T-cell (primary cell): ENCODE measurements at regions not wholly inside any gene's neighbourhood (a gene's known extent, or its start where the extent isn't known, plus 50 kb on each side); places are given as distances from the start of the nearest gene placed in this dataset.

Experiments
- ATAC-seq, 4 experiments: fragments of 200-7000 bp in 3 of 4; fragments of 150-1000 bp in 1 of 4; cut with Tn5 transposase; replicated peaks in 1 of 4; 1 replicate in 3 of 4; 2 replicates in 1 of 4; pipeline ENCODE4 v1.10.0; 2021; ENCODE audit warnings: moderate library complexity in 3 of 4, mild to moderate bottlenecking in 2 of 4, moderate number of reproducible peaks in 1 of 4
- CTCF ChIA-PET, 2 donors: fragments of 300-600 bp; sonication (Branson Sonifier 250); formaldehyde crosslinking; loops; one replicate each; lab custom pipeline; 2022; ENCODE audit warnings: antibody characterized with exemption in 2 of 2; lab: Charles Lee
- POLR2A ChIA-PET, 2 donors: fragments of 300-600 bp; sonication (Branson Sonifier 250); formaldehyde crosslinking; loops; one replicate each; lab custom pipeline; 2022; ENCODE audit warnings: antibody characterized with exemption in 2 of 2; lab: Charles Lee
- DNase-seq, 35 experiments: peaks; one replicate each; pipeline versions ENCODE4 v3.0.0 to v3.0.0-alpha.2; 2013 to 2023
- H3K27ac ChIP-seq: one replicate; pipeline ENCODE4 v1.5.1; 2013; ENCODE audit warnings: low read length
- H3K27me3 ChIP-seq, 2 experiments: replicated peaks in 1 of 2; 1 replicate in 1 of 2; 2 replicates in 1 of 2; pipeline versions ENCODE4 v1.6.1 to v1.7.0; 2013; ENCODE audit warnings: low read length in 1 of 2, mixed read lengths in 1 of 2; ENCODE audit not compliant: control insufficient read depth in 2 of 2, insufficient read depth in 2 of 2; ENCODE audit errors: extremely low read depth in 1 of 2
- H3K36me3 ChIP-seq, 2 donors: 1 replicate in 1 of 2; 2 replicates in 1 of 2; pipeline versions ENCODE4 v1.6.1 to v1.7.0; 2013; ENCODE audit warnings: low read length in 1 of 2; ENCODE audit not compliant: control insufficient read depth in 2 of 2, insufficient read depth in 1 of 2; ENCODE audit errors: extremely low read depth in 1 of 2
- H3K4me1 ChIP-seq, 2 experiments: 1 replicate in 1 of 2; 2 replicates in 1 of 2; pipeline versions ENCODE4 v1.6.1 to v1.7.0; 2013; ENCODE audit warnings: low read length in 2 of 2, mixed read lengths in 1 of 2; ENCODE audit not compliant: insufficient read depth in 2 of 2, control insufficient read depth in 1 of 2; ENCODE audit errors: extremely low read depth in 1 of 2
- H3K4me3 ChIP-seq, 2 donors: 1 replicate in 1 of 2; 2 replicates in 1 of 2; pipeline versions ENCODE4 v1.5.1 to v1.7.0; 2013; ENCODE audit warnings: mild to moderate bottlenecking in 2 of 2, low read length in 1 of 2, moderate library complexity in 1 of 2; ENCODE audit not compliant: control insufficient read depth in 1 of 2; ENCODE audit errors: extremely low read depth in 1 of 2
- H3K9me3 ChIP-seq: 2 replicates; pipeline ENCODE4 v1.7.0; 2013
- H3K27ac Mint-ChIP-seq, 2 donors: one replicate each; pipeline ENCODE4 v1.8.0; 2020 to 2021; ENCODE audit warnings: mild to moderate bottlenecking in 2 of 2, mixed read lengths in 2 of 2
- H3K27me3 Mint-ChIP-seq, 2 donors: one replicate each; pipeline ENCODE4 v1.8.0; 2021 to 2022; ENCODE audit warnings: mixed read lengths in 2 of 2
- H3K36me3 Mint-ChIP-seq: one replicate; pipeline ENCODE4 v1.8.0; 2021; ENCODE audit warnings: mixed read lengths
- H3K4me1 Mint-ChIP-seq, 3 donors: one replicate each; pipeline ENCODE4 v1.8.0; 2020 to 2022; ENCODE audit warnings: mixed read lengths in 3 of 3, mild to moderate bottlenecking in 1 of 3
- H3K4me3 Mint-ChIP-seq, 3 donors: one replicate each; pipeline ENCODE4 v1.8.0; 2020 to 2022; ENCODE audit warnings: mild to moderate bottlenecking in 3 of 3, mixed read lengths in 3 of 3, moderate library complexity in 3 of 3
- H3K9me3 Mint-ChIP-seq, 3 donors: one replicate each; pipeline ENCODE4 v1.8.0; 2020 to 2022; ENCODE audit warnings: mixed read lengths in 3 of 3
- WGBS: methylation state at CpG from one replicate; pipeline ENCODE4 v1.1.5; 2013; ENCODE audit warnings: missing lambda C conversion rate; ENCODE audit not compliant: insufficient coverage; 5-methylcytosine and 5-hydroxymethylcytosine counted together

GRCh38 chr3:95394286-95394685 lies 1331.4 kb downstream of the NSUN3 start:
- H3K4me3 ChIP-seq, result no peak overlapping the region

GRCh38 chr3:95399585-95399984 lies 1336.7 kb downstream of the NSUN3 start:
- H3K4me3 Mint-ChIP-seq, result no peak overlapping the region
- ATAC-seq (no peak), DNase-seq (no peak)
- Histone ChIP-seq H3K27me3 (no peaks in the 10 kb centered on the region), H3K4me1 (no peaks in the 10 kb centered on the region), H3K27ac (no peak overlapping the region), H3K4me3 (no peak overlapping the region), H3K36me3 (no peaks in the 10 kb centered on the region), H3K9me3 (peaks cover 7% of the 10 kb centered on the region)
- 78% methylated on average over 2 of the region's 3 CpGs for WGBS
- H3K9me3 Mint-ChIP-seq, result peaks cover 9 to 17% (median 11%) of the 10 kb centered on the region in 3 donors
- H3K27ac Mint-ChIP-seq, result no peak overlapping the region
- H3K27me3 Mint-ChIP-seq, result no peaks in the 10 kb centered on the region
- H3K36me3 Mint-ChIP-seq, result no peaks in the 10 kb centered on the region
- ChIA-PET POLR2A (no interaction called here), CTCF (no interaction called here)
- no peaks in the 10 kb centered on the region for H3K4me1 Mint-ChIP-seq

More at GRCh38 chr3:95394286-95394685, 1331.4 kb downstream of the NSUN3 start:
- no peak for DNase-seq
- CTCF ChIA-PET, result no interaction called here
- H3K27ac Mint-ChIP-seq, result no peak overlapping the region
- no peaks in the 10 kb centered on the region for H3K36me3 Mint-ChIP-seq
- Histone ChIP-seq H3K9me3 (no peaks in the 10 kb centered on the region), H3K27ac (no peak overlapping the region), H3K36me3 (no peaks in the 10 kb centered on the region), H3K4me1 (no peaks in the 10 kb centered on the region), H3K27me3 (no peaks in the 10 kb centered on the region)
- H3K4me1 Mint-ChIP-seq, result no peaks in the 10 kb centered on the region
- POLR2A ChIA-PET, result no interaction called here
- peaks cover 3 to 14% (median 3%) of the 10 kb centered on the region in 3 donors for H3K9me3 Mint-ChIP-seq
- no peak for ATAC-seq
- no peak overlapping the region for H3K4me3 Mint-ChIP-seq
- no peaks in the 10 kb centered on the region for H3K27me3 Mint-ChIP-seq
- 80% methylated on average over 1 of the region's 2 CpGs for WGBS

- Mint-ChIP-seq H3K27me3 (no peaks in the 10 kb centered on the region), H3K4me3 (no peak overlapping the region), H3K36me3 (no peaks in the 10 kb centered on the region), H3K9me3 (peaks cover 9 to 11% (median 11%) of the 10 kb centered on the region in 3 donors), H3K4me1 (no peaks in the 10 kb centered on the region), H3K27ac (no peak overlapping the region)
- WGBS, result no CpG with 5 or more reads among the region's 2 CpGs
- Histone ChIP-seq H3K9me3 (peaks cover 7% of the 10 kb centered on the region), H3K27me3 (no peaks in the 10 kb centered on the region), H3K27ac (no peak overlapping the region), H3K36me3 (no peaks in the 10 kb centered on the region), H3K4me3 (no peak overlapping the region), H3K4me1 (no peaks in the 10 kb centered on the region)
- ChIA-PET CTCF (no interaction called here), POLR2A (no interaction called here)
- ATAC-seq (no peak), DNase-seq (no peak)
These were observed 1338.8 kb downstream of the NSUN3 start for GRCh38 chr3:95401693-95402092.

GRCh38 chr3:95407709-95408463 lies 1345.0 kb downstream of the NSUN3 start:
- H3K9me3 Mint-ChIP-seq, result peaks cover 4 to 12% (median 12%) of the 10 kb centered on the region in 3 donors
- no CpG with 5 or more reads among the region's 4 CpGs for WGBS

GRCh38 chr3:95408464-95408862 lies 1345.6 kb downstream of the NSUN3 start:
- POLR2A ChIA-PET, result interaction anchor here in 1 of 2 donors (0.6 kb wide), 1 partner anchor 11 kb away, joined by 6 read pairs; no protein-coding TSS in a partner anchor
- Histone ChIP-seq H3K9me3 (no peaks in the 10 kb centered on the region), H3K4me1 (no peaks in the 10 kb centered on the region), H3K4me3 (no peak overlapping the region), H3K27me3 (no peaks in the 10 kb centered on the region), H3K36me3 (no peaks in the 10 kb centered on the region), H3K27ac (no peak overlapping the region)
- CTCF ChIA-PET, result interaction anchor here in 1 of 2 donors (0.6 kb wide), 1 partner anchor 18 kb away, joined by 4 read pairs; no protein-coding TSS in a partner anchor
- no peak overlapping the region for H3K27ac Mint-ChIP-seq
- DNase-seq (no peak), ATAC-seq (no peak)
- H3K27me3 Mint-ChIP-seq, result no peaks in the 10 kb centered on the region
- no peaks in the 10 kb centered on the region for H3K36me3 Mint-ChIP-seq
- peaks cover 4 to 12% (median 12%) of the 10 kb centered on the region in 3 donors for H3K9me3 Mint-ChIP-seq
- H3K4me1 Mint-ChIP-seq, result no peaks in the 10 kb centered on the region
- WGBS, result 90% methylated on average over 2 of the region's 3 CpGs
- H3K4me3 Mint-ChIP-seq, result no peak overlapping the region

More at GRCh38 chr3:95407709-95408463, 1345.0 kb downstream of the NSUN3 start:
- Mint-ChIP-seq H3K36me3 (no peaks in the 10 kb centered on the region), H3K27me3 (no peaks in the 10 kb centered on the region), H3K4me1 (no peaks in the 10 kb centered on the region), H3K4me3 (no peak overlapping the region), H3K27ac (no peak overlapping the region)
- Histone ChIP-seq H3K36me3 (no peaks in the 10 kb centered on the region), H3K4me3 (no peak overlapping the region), H3K27me3 (no peaks in the 10 kb centered on the region), H3K4me1 (no peaks in the 10 kb centered on the region), H3K27ac (no peak overlapping the region), H3K9me3 (peaks cover 2% of the 10 kb centered on the region)
- no peak for ATAC-seq
- ChIA-PET CTCF (interaction anchor here in 1 of 2 donors (0.6 kb wide), 1 partner anchor 18 kb away, joined by 4 read pairs; no protein-coding TSS in a partner anchor), POLR2A (interaction anchor here in 1 of 2 donors (0.6 kb wide), 1 partner anchor 11 kb away, joined by 6 read pairs; no protein-coding TSS in a partner anchor)
- no peak for DNase-seq

DNA sequence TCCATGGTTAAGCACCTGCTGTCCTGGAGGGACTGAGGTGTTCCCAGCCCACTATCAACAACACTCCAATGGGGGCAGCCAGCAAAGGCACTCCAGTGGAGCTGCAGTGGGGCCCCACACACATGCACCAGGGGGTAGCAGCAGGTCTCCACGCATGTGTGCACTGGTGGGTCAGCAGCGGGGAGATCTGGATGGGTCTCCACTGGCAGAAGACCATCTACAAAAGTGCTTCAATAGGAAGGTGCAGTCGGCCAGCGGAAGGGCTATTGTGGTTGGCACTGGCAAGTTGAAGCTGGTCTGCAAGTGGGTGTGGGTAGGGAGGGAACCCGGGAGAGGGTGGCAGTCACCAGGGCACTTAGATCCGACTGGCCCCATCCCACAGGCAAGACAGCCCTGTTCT lies 1355.4 kb downstream of the NSUN3 start:
- peak in 1 of 4 experiments; percentile 30 for ATAC-seq
- no peaks in the 10 kb centered on the region for H3K36me3 Mint-ChIP-seq

More for the DNA sequence above, 1355.4 kb downstream of the NSUN3 start:
- no peak overlapping the region for H3K27ac ChIP-seq
- no peak overlapping the region for H3K4me3 Mint-ChIP-seq
- DNase-seq, result no peak
- H3K4me1 Mint-ChIP-seq, result no peaks in the 10 kb centered on the region
- peaks cover 5 to 7% (median 7%) of the 10 kb centered on the region in 3 donors for H3K9me3 Mint-ChIP-seq
- no peaks in the 10 kb centered on the region for H3K27me3 Mint-ChIP-seq
- H3K27me3 ChIP-seq, result no peaks in the 10 kb centered on the region
- ChIA-PET CTCF (no interaction called here), POLR2A (no interaction called here)
- H3K4me1 ChIP-seq, result no peaks in the 10 kb centered on the region
- no peaks in the 10 kb centered on the region for H3K36me3 ChIP-seq
- WGBS, result 86% methylated on average over 4 of the region's 6 CpGs
- H3K9me3 ChIP-seq, result no peaks in the 10 kb centered on the region
- H3K27ac Mint-ChIP-seq, result no peak overlapping the region
- no peak overlapping the region for H3K4me3 ChIP-seq
